ENCODE measurements at regions not wholly inside any gene's neighbourhood (a gene's known extent, or its start where the extent isn't known, plus 50 kb on each side); places are given as distances from the start of the nearest gene placed in this dataset.
A peak's percentile ranks its signal among the peaks of the same experiment; 100 is the strongest.

DNA sequence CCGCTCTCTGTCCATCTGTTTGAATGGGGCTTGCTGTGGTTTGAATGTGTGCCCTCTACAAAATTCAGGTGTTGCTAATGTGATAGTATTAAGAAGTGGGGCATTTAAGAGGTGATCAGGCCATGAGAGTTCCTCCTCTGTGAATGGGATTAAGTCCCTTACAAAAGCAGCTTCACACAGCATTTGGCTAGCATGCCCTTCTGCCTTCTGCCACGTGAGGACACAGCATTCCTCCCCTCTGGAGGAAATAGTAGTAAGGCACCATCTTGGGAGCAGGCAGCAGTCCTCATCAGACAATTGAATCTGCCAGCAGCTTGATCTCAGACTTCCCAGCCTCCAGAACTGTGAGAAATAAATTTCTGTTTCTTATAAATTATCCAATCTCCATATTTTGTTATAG, 540.2 kb downstream of the CSNK1G3 start (continued):
- TF ChIP-seq E2F6 (IDR thresholded peaks at IDR 0.05) = no peak
- TF ChIP-seq HDAC2 (IDR thresholded peaks at IDR 0.05; ENCODE audit: borderline replicate concordance in 1 of 2, low read depth in 2 of 2, low read length in 2 of 2) = no peak
- TF ChIP-seq, protein P1, sequence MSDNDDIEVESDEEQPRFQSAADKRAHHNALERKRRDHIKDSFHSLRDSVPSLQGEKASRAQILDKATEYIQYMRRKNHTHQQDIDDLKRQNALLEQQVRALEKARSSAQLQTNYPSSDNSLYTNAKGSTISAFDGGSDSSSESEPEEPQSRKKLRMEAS (IDR thresholded peaks at IDR 0.05) = peak; percentile 59

Measured in H1 (cell line).